WERI-Rb-1 (cell line): ENCODE measurements at regions not wholly inside any gene's neighbourhood (a gene's known extent, or its start where the extent isn't known, plus 50 kb on each side); places are given as distances from the start of the nearest gene placed in this dataset.

Experiments used
- DNase-seq: peaks from one replicate; pipeline ENCODE4 v3.0.0-alpha.2; 2020
- H3K27ac ChIP-seq: fragments of 250-450 bp; sonication (Bioruptor Pico); 2 replicates; pipeline ENCODE4 v1.5.1; 2020; ENCODE audit warnings: mild to moderate bottlenecking, moderate library complexity
- H3K27me3 ChIP-seq: fragments of 250-450 bp; sonication (Bioruptor Pico); 2 replicates; pipeline ENCODE4 v1.5.1; 2021; ENCODE audit warnings: mild to moderate bottlenecking, low read depth, moderate library complexity; ENCODE audit not compliant: insufficient read depth, severe bottlenecking
- H3K36me3 ChIP-seq: fragments of 250-450 bp; sonication (Bioruptor Pico); 2 replicates; pipeline ENCODE4 v1.5.1; 2020; ENCODE audit warnings: mild to moderate bottlenecking, moderate library complexity
- H3K4me3 ChIP-seq: 2 replicates; pipeline ENCODE4 v1.5.1; 2011; ENCODE audit warnings: low read depth, mild to moderate bottlenecking, control low read depth, low read length
- H3K9me3 ChIP-seq: fragments of 250-450 bp; sonication (Bioruptor Pico); 2 replicates; pipeline ENCODE4 v1.5.1; 2021; ENCODE audit warnings: mild to moderate bottlenecking, moderate library complexity; ENCODE audit not compliant: severe bottlenecking
- TF ChIP-seq, protein P1 (sequence below): IDR thresholded peaks from 2 replicates; pipeline ENCODE4 v1.5.1; 2011; ENCODE audit warnings: low read depth, mild to moderate bottlenecking, control low read depth, inconsistent platforms, low read length

DNA sequence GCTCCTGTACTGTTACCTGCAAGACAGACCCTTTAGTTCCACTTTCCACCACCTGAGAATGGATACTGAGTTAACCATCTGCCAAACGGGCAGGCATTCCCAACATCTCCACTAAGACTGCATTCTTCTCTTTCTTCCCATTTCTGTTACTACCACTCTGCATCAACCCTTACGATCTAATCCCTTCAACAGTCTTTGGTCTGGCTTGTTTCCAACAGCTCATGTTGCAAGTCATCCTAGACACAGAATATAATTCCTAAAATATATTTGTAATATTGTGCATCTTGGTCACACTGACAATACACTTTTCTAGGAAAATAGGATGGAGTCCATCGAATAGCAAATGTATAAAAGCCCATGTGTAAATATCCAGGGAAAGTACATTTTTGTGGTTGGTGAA, 166.7 kb downstream of the SIPA1L2 start:
- TF ChIP-seq, protein P1, sequence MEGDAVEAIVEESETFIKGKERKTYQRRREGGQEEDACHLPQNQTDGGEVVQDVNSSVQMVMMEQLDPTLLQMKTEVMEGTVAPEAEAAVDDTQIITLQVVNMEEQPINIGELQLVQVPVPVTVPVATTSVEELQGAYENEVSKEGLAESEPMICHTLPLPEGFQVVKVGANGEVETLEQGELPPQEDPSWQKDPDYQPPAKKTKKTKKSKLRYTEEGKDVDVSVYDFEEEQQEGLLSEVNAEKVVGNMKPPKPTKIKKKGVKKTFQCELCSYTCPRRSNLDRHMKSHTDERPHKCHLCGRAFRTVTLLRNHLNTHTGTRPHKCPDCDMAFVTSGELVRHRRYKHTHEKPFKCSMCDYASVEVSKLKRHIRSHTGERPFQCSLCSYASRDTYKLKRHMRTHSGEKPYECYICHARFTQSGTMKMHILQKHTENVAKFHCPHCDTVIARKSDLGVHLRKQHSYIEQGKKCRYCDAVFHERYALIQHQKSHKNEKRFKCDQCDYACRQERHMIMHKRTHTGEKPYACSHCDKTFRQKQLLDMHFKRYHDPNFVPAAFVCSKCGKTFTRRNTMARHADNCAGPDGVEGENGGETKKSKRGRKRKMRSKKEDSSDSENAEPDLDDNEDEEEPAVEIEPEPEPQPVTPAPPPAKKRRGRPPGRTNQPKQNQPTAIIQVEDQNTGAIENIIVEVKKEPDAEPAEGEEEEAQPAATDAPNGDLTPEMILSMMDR = no peak
- no peaks in the 10 kb centered on the region for H3K27me3 ChIP-seq
- no peak for DNase-seq

DNA sequence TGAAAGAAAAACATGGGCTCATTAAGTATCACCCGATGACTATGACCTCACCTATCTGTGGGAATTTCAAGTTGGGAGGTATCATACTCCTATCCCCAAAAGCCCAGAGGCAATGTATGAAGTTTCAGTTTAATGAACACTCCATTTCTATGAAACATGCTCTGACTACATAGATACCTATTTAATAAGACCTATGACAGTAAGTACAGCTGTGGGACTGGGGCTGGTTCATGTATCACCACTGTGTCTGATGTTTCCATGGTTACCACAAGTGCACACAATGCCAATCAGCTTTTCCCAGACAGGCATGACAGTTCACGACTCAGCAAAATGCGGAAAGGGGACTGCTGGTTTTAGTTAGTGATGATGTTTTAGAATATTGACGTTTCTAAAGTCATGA, 167.7 kb downstream of the SIPA1L2 start:
- TF ChIP-seq, protein P1 = no peak
- no peak overlapping the region for H3K4me3 ChIP-seq
- no peak overlapping the region for H3K27ac ChIP-seq
- no peaks in the 10 kb centered on the region for H3K27me3 ChIP-seq
- DNase-seq = no peak
- no peaks in the 10 kb centered on the region for H3K9me3 ChIP-seq
- H3K36me3 ChIP-seq = no peaks in the 10 kb centered on the region

More for the DNA sequence above, 166.7 kb downstream of the SIPA1L2 start:
- Histone ChIP-seq H3K36me3 (no peaks in the 10 kb centered on the region), H3K9me3 (no peaks in the 10 kb centered on the region), H3K27ac (no peak overlapping the region), H3K4me3 (no peak overlapping the region)

DNA sequence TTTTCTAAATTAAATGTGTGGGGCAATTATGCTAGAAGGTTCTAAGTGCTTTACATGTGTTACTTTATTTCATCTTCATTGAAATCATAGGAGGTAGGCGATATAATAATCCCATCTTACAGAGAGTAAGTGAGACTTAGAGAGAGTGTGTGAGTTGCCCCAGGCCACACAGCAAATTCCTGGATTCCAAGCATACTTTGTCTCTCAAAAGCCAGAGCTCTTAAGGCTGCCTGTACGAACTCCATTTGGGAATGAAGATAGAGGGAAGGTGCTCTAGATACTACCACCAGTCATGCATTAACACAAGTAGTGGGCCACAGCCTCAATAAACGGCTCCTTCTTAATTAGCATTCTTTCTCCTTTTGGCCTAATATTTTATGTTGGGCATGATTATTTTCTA, 170.1 kb downstream of the SIPA1L2 start:
- H3K4me3 ChIP-seq = no peak overlapping the region
- TF ChIP-seq, protein P1 = no peak
- DNase-seq = no peak
- no peaks in the 10 kb centered on the region for H3K27me3 ChIP-seq
- no peaks in the 10 kb centered on the region for H3K36me3 ChIP-seq
- no peak overlapping the region for H3K27ac ChIP-seq
- H3K9me3 ChIP-seq = no peaks in the 10 kb centered on the region

DNA sequence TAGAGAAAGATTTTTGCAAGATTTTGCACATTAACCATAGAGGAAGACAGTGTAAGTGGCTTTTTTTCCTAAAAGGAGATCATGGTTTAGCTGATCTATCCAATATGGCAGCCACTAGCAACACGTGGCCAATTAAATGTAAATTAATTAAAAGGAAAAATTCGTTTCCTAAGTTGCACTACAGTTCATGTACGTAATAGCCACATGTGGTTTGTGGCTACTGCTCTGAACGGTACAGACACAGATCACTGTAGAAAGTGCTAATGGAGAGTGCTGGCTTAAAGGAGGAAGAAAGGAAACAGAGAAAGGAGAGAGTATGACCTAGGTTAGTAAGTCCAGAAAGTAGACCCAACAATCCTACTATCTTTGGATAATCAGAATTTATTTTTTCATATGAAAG, 170.8 kb downstream of the SIPA1L2 start:
- Histone ChIP-seq H3K9me3 (no peaks in the 10 kb centered on the region), H3K36me3 (no peaks in the 10 kb centered on the region), H3K27me3 (no peaks in the 10 kb centered on the region), H3K27ac (no peak overlapping the region), H3K4me3 (no peak overlapping the region)
- TF ChIP-seq, protein P1 = no peak
- DNase-seq = no peak

DNA sequence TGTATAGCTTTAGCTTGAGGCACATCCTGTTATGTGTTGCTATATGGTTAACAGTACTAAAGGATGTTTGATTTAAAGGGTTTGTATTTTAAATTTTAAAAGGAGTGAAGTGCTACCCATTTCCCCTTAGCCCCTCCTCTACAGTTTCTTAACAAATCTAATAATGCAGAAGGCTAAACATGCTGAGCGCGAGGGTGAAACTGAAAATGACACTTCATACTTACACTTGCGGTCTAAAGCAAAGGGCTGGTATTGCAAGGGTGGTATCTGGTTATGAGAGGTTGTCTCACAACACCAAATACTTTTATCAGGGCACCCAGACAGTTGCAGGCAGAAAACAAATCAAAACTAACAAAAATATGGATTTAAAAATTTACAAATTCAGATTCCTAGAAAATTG, 172.3 kb downstream of the SIPA1L2 start:
- Histone ChIP-seq H3K4me3 (no peak overlapping the region), H3K27me3 (no peaks in the 10 kb centered on the region), H3K9me3 (no peaks in the 10 kb centered on the region), H3K27ac (no peak overlapping the region), H3K36me3 (no peaks in the 10 kb centered on the region)
- TF ChIP-seq, protein P1 = no peak
- no peak for DNase-seq

DNA sequence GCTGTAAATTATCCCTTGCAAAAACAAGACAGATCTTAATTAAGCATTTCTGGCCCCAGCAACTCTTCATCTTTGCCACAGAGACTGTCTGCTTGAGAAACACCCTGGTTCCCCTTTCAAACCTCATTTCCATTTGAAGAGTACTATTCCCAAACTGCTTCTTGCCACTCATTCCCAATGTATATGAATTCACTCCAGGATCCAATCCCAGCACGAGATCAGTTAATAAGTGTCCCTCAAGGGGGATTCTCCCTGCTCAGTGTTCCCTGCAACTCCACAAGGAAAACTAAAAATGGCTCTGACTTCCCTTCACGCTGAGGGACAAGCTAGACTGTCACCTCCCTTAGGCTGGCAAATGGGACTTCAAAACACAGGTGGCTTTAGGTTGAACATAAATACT, 173.2 kb downstream of the SIPA1L2 start:
- no peak for DNase-seq
- H3K4me3 ChIP-seq = no peak overlapping the region
- TF ChIP-seq, protein P1 = no peak
- H3K27ac ChIP-seq = no peak overlapping the region
- no peaks in the 10 kb centered on the region for H3K36me3 ChIP-seq
- no peaks in the 10 kb centered on the region for H3K9me3 ChIP-seq
- H3K27me3 ChIP-seq = no peaks in the 10 kb centered on the region
